ENCODE measurements at regions not wholly inside any gene's neighbourhood (a gene's known extent, or its start where the extent isn't known, plus 50 kb on each side); places are given as distances from the start of the nearest gene placed in this dataset.

DNA sequence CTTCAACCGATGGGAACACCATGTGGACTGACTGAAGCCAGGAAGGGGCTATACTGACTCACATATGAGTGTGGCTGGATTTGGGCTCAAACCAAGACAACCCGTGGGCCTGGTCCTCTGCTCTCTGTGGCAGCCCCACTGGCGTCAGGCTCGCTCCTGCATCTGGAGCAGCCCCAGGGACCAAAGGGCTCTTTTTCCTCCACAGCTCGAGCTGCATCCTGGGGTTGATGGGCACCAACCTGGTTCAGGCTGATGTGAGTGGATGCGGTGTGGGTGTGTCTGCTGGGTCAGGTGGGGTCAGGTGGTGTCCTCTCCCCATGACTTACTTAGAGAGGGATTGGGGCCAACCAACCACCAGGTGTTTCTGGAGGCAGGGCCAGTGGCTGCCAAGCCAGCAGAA lies 303.0 kb upstream of the AJAP1 start:
- TF ChIP-seq CTCF (conservative IDR thresholded peaks at IDR 0.05) = no peak
- no peak overlapping the region for H3K27ac ChIP-seq

GRCh38 chr1:4353090-4353856 lies 301.1 kb upstream of the AJAP1 start:
- TF ChIP-seq CTCF (conservative IDR thresholded peaks at IDR 0.05) = no peak
- H3K27ac ChIP-seq = no peak overlapping the region

- TF ChIP-seq CTCF (conservative IDR thresholded peaks at IDR 0.05) = no peak
- H3K27ac ChIP-seq = no peak overlapping the region
Observed at GRCh38 chr1:4355839-4356238, 298.6 kb upstream of the AJAP1 start.

GRCh38 chr1:4362314-4363044 lies 291.9 kb upstream of the AJAP1 start:
- TF ChIP-seq CTCF (conservative IDR thresholded peaks at IDR 0.05) = no peak
- H3K27ac ChIP-seq = no peak overlapping the region

DNA sequence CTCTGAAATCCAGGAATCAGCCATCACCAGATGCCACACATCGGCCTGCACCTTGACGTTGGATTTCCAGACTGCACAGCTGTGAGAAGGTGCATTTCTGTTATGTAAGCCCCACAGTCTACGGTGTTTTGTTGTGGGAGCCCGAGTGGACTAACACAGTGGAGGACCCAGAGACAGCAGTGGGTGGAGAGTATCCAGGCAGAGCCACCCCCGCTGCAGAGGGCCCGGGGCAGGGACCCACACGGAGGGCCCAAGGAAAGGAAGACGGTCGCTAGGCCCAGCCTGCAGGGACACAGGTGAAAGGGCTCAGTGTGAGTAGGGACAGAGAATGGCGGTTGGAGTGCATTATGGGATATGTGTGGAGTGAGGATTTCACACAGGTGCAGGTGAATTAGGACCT lies 288.3 kb upstream of the AJAP1 start:
- H3K27ac ChIP-seq = no peak overlapping the region
- TF ChIP-seq CTCF (conservative IDR thresholded peaks at IDR 0.05) = no peak

DNA sequence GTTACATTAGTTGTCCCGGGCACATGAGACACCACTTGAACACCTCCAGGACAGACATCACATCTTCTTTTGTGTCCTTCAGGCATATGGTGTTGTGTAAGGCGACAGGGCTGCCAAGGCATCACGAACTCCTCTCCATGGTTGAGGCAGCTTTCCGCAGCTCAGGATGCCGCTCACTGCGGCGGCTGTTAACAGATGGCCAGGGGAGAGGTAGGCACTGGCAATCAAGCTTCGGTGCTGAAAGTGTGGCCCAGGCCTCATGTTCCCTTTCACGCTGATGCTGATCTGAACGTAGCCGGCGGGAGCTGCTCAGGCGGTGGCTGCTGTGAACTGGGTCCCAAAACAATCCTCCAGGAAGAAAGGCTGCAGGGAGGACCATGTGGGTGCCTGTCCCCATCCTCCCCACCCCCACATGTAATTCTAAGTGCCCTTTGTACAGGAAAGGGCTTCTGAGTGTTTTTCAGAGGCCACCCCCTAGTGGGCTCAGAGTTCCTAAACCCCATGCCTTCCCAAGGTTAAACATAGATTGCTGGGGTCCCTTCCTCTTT lies 287.1 kb upstream of the AJAP1 start:
- no peak overlapping the region for H3K27ac ChIP-seq
- no peak for TF ChIP-seq CTCF (conservative IDR thresholded peaks at IDR 0.05)

- H3K27ac ChIP-seq = no peak overlapping the region
- TF ChIP-seq CTCF (conservative IDR thresholded peaks at IDR 0.05) = no peak
Observed at GRCh38 chr1:4369335-4369734, 285.1 kb upstream of the AJAP1 start.

Data from VCaP (cell line).